T-helper 17 cell (primary cell): ENCODE measurements at regions not wholly inside any gene's neighbourhood (a gene's known extent, or its start where the extent isn't known, plus 50 kb on each side); places are given as distances from the start of the nearest gene placed in this dataset.

Experiments
- ATAC-seq: fragments of 150-1000 bp; cut with Tn5 transposase; 2 replicates; pipeline ENCODE4 v1.10.0; 2021; ENCODE audit warnings: mild to moderate bottlenecking, moderate library complexity
- DNase-seq, 3 donors: peaks; one replicate each; pipeline versions ENCODE4 v3.0.0 to v3.0.0-alpha.2; 2020 to 2021
- H3K9me3 ChIP-seq: one replicate; pipeline ENCODE4 v1.7.0; 2013; ENCODE audit warnings: low read length, mild to moderate bottlenecking; ENCODE audit not compliant: control insufficient read depth, poor library complexity, severe bottlenecking
- H3K27ac Mint-ChIP-seq: one replicate; pipeline ENCODE4 v1.8.0; 2022; ENCODE audit warnings: mild to moderate bottlenecking, moderate library complexity, mixed read lengths
- H3K27me3 Mint-ChIP-seq: one replicate; pipeline ENCODE4 v1.8.0; 2022; ENCODE audit warnings: mixed read lengths
- H3K36me3 Mint-ChIP-seq: one replicate; pipeline ENCODE4 v1.8.0; 2022; ENCODE audit warnings: low read depth, mixed read lengths
- H3K4me1 Mint-ChIP-seq: one replicate; pipeline ENCODE4 v1.8.0; 2022; ENCODE audit warnings: mild to moderate bottlenecking, mixed read lengths
- H3K4me3 Mint-ChIP-seq: one replicate; pipeline ENCODE4 v1.8.0; 2022; ENCODE audit warnings: mild to moderate bottlenecking, moderate library complexity, mixed read lengths

DNA sequence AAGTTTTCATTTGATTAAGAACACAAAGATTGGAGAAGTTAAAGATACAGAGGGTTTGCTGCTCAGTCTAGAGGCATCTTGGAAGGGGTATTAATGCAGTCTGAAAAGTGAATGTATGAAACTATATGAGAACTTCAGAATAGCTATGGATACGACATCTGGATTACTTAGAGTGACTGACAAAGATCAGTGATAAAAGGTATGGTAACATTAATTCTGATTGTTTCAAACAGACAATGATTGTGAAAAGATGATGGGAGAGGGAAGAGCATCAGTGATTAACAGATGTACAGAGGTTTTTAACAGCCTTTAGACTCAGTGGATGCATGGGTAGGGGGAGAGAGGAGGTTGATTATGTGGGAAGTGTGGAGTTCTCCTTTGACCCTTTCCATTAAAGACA, 919.4 kb upstream of the CNTN5 start:
- H3K4me1 Mint-ChIP-seq, result no peaks in the 10 kb centered on the region
- ATAC-seq, result no peak
- H3K9me3 ChIP-seq, result no peaks in the 10 kb centered on the region
- H3K27ac Mint-ChIP-seq, result no peak overlapping the region
- H3K36me3 Mint-ChIP-seq, result no peaks in the 10 kb centered on the region
- no peak for DNase-seq
- H3K27me3 Mint-ChIP-seq, result no peaks in the 10 kb centered on the region
- H3K4me3 Mint-ChIP-seq, result no peak overlapping the region

DNA sequence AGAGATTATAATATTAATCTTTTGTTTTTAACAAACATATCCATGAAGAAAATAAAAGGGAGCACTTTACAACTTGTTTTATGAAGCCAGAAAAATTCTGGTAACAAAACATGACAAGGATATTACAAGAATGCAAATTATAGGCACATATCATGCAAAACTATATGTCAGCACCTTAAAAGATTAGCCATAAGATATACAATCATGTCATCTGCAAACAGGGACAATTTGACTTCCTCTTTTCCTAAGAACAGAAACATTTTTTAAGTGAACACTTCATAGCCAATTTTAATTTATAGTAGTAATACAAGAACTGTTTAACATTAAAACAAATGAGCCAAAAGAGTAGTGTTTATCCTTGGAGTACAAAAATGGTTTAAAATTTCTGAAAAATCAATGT, 916.5 kb upstream of the CNTN5 start:
- no peaks in the 10 kb centered on the region for H3K27me3 Mint-ChIP-seq
- ATAC-seq, result no peak

DNA sequence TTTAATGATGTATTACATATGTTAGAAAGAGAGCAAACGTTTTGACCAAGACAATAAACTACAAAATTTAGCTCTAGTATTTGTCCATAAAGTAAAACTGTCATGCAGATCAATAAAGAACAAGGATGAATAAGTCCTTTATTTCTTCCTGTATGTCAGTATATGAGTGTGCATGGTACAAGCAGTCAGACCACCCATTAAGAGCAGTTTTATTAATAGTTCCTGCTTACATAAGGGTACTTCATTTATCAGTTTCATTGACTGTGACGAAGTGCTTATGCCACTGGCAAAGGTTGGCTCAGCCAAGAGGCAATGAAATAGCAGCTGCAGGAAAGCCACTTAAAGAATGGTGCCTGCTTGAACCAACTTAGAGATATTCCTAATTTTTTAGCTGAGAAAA, 913.0 kb upstream of the CNTN5 start:
- Mint-ChIP-seq H3K36me3 (no peaks in the 10 kb centered on the region), H3K27me3 (no peaks in the 10 kb centered on the region), H3K4me1 (no peaks in the 10 kb centered on the region), H3K27ac (no peak overlapping the region), H3K4me3 (no peak overlapping the region)
- no peaks in the 10 kb centered on the region for H3K9me3 ChIP-seq
- no peak for DNase-seq
- ATAC-seq, result no peak

More for the DNA sequence above, 916.5 kb upstream of the CNTN5 start:
- no peaks in the 10 kb centered on the region for H3K9me3 ChIP-seq
- DNase-seq, result no peak
- H3K4me3 Mint-ChIP-seq, result no peak overlapping the region
- no peak overlapping the region for H3K27ac Mint-ChIP-seq
- H3K36me3 Mint-ChIP-seq, result no peaks in the 10 kb centered on the region
- no peaks in the 10 kb centered on the region for H3K4me1 Mint-ChIP-seq

DNA sequence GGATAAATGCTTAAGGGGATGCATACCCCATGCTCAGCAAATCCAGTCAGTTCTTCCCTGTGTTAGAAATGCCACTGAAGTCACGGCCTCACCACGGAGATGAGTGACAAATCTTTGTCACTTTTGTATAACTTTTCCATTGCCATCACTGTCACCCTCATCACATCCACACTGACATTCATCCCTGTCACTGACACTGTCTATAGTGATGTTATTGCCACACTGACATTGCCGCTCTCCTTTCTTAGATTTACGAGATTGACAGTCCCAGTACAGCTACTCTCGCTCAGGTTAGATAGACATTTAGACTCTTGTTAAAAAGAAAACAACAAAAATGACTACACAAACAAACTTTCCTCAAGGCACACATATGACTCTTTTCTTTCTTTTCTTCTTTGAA, 910.7 kb upstream of the CNTN5 start:
- no peaks in the 10 kb centered on the region for H3K4me1 Mint-ChIP-seq
- no peaks in the 10 kb centered on the region for H3K36me3 Mint-ChIP-seq
- DNase-seq, result no peak
- ATAC-seq, result no peak
- no peaks in the 10 kb centered on the region for H3K27me3 Mint-ChIP-seq
- H3K27ac Mint-ChIP-seq, result no peak overlapping the region
- H3K9me3 ChIP-seq, result no peaks in the 10 kb centered on the region
- H3K4me3 Mint-ChIP-seq, result no peak overlapping the region

DNA sequence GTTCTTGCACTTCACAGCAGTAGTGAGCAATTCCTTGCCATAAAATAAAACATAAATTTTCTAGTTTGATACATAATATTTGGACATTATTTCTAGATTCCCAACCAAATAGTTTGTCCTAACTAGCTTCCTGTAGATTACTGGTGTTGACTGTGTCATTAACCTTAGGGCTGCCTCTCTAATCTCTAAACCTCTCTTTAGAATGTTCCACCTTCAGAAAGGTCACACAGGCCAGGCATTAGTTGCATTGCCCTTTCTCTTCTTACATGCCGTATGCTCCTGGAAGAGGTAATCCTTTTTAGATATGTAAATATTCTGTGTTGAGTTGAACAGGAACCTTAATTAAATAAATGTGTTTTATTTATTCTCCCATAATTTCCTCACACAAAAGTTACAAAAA, 904.9 kb upstream of the CNTN5 start:
- H3K27me3 Mint-ChIP-seq, result no peaks in the 10 kb centered on the region
- no peak overlapping the region for H3K4me3 Mint-ChIP-seq
- ATAC-seq, result no peak
- no peaks in the 10 kb centered on the region for H3K9me3 ChIP-seq
- no peaks in the 10 kb centered on the region for H3K4me1 Mint-ChIP-seq
- H3K36me3 Mint-ChIP-seq, result no peaks in the 10 kb centered on the region
- no peak overlapping the region for H3K27ac Mint-ChIP-seq
- no peak for DNase-seq

DNA sequence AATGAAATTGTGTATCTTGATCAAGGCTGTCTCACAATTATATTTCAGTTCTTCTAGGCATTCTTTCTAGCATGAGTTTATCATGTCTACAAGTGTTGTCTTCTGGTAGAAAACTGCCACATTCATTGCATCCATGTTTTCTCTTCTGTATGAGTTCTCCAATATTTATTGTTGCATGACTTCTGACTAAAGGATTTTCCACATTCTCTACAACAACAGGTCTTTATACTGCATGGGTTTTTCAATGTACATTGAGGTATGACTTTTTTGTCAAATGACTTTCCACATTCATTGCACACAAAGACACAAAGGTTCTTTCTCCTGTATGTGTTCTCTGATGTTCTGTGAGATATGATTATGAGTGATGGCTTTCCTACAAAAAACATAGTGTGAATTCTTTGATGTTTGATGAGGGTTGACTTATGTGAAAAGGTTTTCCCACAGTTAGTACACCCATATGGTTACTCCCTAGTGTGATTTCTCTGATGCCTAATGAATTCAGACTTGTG, 890.6 kb upstream of the CNTN5 start:
- no peak overlapping the region for H3K4me3 Mint-ChIP-seq
- H3K9me3 ChIP-seq, result peaks cover 3% of the 10 kb centered on the region
- ATAC-seq, result no peak
- DNase-seq, result no peak
- H3K27me3 Mint-ChIP-seq, result no peaks in the 10 kb centered on the region
- no peaks in the 10 kb centered on the region for H3K36me3 Mint-ChIP-seq
- no peaks in the 10 kb centered on the region for H3K4me1 Mint-ChIP-seq
- no peak overlapping the region for H3K27ac Mint-ChIP-seq

DNA sequence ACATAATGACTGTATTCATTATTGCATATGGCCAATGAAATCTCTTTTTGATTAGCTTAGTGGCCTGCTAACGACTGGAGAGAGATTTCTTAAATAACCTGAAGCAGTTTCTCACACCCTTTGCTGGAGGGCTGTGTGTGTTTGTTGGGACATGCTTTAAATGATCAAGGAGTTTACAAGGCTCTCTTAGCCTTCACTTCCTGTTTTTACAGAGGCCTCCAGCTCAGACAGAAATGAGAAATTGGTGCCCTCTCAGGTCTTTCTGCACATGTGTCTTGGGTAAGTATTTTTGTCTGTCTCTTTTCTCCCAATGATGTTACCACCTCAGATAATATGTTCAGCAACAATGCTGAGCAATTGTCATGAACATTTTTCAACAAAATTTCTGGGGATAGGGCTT, 884.4 kb upstream of the CNTN5 start:
- H3K9me3 ChIP-seq, result no peaks in the 10 kb centered on the region
- Mint-ChIP-seq H3K36me3 (no peaks in the 10 kb centered on the region), H3K27ac (no peak overlapping the region), H3K27me3 (no peaks in the 10 kb centered on the region), H3K4me3 (no peak overlapping the region), H3K4me1 (no peaks in the 10 kb centered on the region)
- DNase-seq (no peak), ATAC-seq (no peak)

DNA sequence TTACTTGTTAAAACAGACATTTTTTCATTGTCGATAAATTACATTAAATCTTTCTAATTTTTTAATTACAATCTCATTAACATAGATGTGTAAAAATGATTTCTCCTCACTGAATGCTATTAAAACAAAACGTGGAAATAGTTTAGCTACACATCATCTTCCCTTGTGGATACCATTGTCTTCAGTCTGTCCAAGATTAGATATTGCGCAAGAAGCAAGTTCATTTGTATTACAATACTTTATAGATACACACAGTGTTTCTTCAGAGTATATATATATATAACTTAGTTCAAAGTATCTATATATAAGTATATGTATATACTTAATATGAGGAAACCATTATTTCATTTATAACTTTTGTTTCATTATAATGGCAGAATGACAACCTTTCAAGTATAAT, 883.3 kb upstream of the CNTN5 start:
- ATAC-seq, result no peak
- Mint-ChIP-seq H3K27me3 (no peaks in the 10 kb centered on the region), H3K4me1 (no peaks in the 10 kb centered on the region), H3K36me3 (no peaks in the 10 kb centered on the region), H3K4me3 (no peak overlapping the region), H3K27ac (no peak overlapping the region)
- no peak for DNase-seq
- H3K9me3 ChIP-seq, result no peaks in the 10 kb centered on the region

DNA sequence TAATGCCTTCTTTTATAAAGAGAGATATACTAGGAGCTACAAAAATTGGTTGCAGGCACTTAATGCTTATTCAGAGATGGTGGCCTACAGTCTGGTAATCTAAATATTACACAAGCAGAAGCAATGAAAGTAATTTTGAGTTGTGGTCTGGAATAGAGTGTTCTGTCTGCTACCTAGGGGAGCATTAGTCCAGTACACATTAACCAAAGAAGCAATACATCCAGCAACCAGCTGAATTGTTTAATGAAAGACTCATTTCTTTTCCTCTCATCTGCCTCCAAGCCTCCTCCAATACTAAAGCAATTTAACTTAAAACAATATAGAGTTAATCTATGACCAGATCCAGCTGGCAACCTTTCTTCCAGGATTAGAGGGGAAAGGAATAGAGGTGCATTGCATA, 877.1 kb upstream of the CNTN5 start:
- no peak overlapping the region for H3K27ac Mint-ChIP-seq
- no peaks in the 10 kb centered on the region for H3K9me3 ChIP-seq
- ATAC-seq (no peak), DNase-seq (no peak)
- no peaks in the 10 kb centered on the region for H3K36me3 Mint-ChIP-seq
- no peak overlapping the region for H3K4me3 Mint-ChIP-seq
- no peaks in the 10 kb centered on the region for H3K27me3 Mint-ChIP-seq
- H3K4me1 Mint-ChIP-seq, result no peaks in the 10 kb centered on the region

DNA sequence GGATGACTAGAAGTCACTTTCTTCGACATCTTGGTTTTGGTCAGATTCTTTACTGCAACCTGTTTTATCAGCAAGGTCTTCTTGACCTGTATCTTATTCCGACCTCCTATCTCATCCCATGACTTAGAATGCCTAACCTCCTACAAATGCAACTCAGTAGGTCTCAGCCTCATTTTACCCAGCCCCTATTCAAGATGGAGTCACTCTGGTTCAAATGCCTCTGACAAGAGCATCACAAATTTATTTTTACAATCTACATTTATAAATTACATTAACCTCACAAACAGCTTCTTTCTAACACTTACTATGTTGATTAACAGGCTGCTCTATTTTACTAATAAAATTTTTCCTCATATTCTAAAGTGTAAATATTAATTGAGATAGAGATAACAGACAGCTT, 867.0 kb upstream of the CNTN5 start:
- Mint-ChIP-seq H3K36me3 (no peaks in the 10 kb centered on the region), H3K4me3 (no peak overlapping the region), H3K27me3 (no peaks in the 10 kb centered on the region), H3K27ac (no peak overlapping the region), H3K4me1 (no peaks in the 10 kb centered on the region)
- DNase-seq (no peak), ATAC-seq (no peak)
- no peaks in the 10 kb centered on the region for H3K9me3 ChIP-seq

DNA sequence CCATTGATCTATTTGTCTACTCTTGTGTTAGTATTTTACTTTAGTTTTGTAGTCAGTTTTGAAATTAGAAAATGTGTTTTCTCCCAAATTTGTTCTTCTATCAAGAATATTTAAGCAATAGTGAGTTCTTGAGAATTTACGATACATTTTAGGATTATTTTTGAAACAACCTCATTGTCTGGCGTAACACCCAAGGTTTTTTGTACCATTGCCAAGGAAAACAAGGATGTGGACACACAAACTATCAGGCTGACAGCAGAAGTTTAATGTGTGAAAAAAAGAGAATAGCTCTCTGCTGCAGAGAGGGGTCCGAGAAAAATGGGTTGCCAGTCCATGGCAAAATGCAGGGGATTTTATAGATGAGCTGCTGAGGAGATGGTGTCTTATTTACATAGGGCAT, 865.1 kb upstream of the CNTN5 start:
- no peaks in the 10 kb centered on the region for H3K9me3 ChIP-seq
- no peak for DNase-seq
- H3K27ac Mint-ChIP-seq, result no peak overlapping the region
- ATAC-seq, result no peak
- no peaks in the 10 kb centered on the region for H3K4me1 Mint-ChIP-seq
- H3K36me3 Mint-ChIP-seq, result no peaks in the 10 kb centered on the region
- no peak overlapping the region for H3K4me3 Mint-ChIP-seq
- H3K27me3 Mint-ChIP-seq, result no peaks in the 10 kb centered on the region

DNA sequence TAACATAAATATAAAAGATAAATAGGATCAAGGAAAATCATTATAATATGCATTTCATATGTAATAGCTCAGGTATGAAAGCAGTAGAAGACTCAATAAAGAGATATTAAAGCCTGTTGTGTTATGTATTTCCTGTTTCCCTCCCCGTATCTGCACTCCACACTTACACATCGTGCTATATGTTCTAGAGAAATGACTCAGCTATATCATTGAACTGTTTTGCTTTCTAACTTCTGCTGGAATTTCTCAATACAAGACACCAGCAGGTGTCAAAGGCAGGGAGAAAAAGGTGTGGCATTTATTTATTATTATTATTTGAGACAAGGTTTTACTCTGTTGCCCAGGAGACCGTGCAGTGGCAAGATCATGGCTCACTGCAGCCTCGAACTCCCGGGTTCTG, 842.8 kb upstream of the CNTN5 start:
- no peaks in the 10 kb centered on the region for H3K27me3 Mint-ChIP-seq
- DNase-seq, result no peak
- H3K4me1 Mint-ChIP-seq, result no peaks in the 10 kb centered on the region
- no peaks in the 10 kb centered on the region for H3K9me3 ChIP-seq
- no peak overlapping the region for H3K27ac Mint-ChIP-seq
- no peak for ATAC-seq
- H3K36me3 Mint-ChIP-seq, result no peaks in the 10 kb centered on the region
- no peak overlapping the region for H3K4me3 Mint-ChIP-seq

DNA sequence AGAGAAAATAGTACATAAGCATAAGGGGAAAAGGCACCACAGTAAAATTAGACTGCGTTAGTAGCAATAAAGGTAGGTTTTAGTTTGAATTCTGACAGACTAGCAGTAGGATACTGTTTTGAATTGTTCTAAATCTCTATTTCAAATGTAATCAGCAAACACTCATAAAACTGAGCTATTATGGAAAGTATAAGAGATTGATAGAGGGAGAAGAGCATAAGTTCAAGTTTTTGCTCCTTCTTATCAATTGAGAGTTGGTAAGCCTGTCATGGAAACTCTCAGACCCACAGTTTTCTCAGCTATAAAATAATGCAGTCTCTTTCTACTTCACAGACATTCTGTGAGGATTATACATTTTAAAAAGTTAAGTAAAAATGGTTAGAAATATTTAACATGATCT, 840.2 kb upstream of the CNTN5 start:
- Mint-ChIP-seq H3K27me3 (no peaks in the 10 kb centered on the region), H3K36me3 (no peaks in the 10 kb centered on the region), H3K4me3 (no peak overlapping the region), H3K4me1 (no peaks in the 10 kb centered on the region), H3K27ac (no peak overlapping the region)
- no peak for ATAC-seq
- H3K9me3 ChIP-seq, result no peaks in the 10 kb centered on the region
- no peak for DNase-seq

DNA sequence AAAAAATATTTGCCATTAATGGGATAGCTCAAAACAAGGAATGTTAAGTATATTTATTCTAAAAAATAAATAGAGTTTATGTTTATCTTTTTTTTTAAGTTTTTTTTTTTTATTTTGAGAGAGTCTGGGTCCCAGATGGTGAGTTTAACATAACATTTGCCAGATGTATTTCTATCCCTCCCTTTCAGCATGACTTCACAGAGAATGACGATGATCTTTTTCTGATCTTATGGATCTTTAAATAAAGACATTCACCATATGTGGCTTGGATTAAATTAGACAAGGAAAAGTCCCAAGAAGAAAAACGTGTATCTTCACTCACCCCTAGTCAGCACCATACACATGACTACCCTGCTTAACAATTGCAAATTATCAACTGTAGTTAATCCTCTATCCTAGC, 839.8 kb upstream of the CNTN5 start:
- Mint-ChIP-seq H3K4me1 (no peaks in the 10 kb centered on the region), H3K4me3 (no peak overlapping the region)
- ATAC-seq, result no peak

DNA sequence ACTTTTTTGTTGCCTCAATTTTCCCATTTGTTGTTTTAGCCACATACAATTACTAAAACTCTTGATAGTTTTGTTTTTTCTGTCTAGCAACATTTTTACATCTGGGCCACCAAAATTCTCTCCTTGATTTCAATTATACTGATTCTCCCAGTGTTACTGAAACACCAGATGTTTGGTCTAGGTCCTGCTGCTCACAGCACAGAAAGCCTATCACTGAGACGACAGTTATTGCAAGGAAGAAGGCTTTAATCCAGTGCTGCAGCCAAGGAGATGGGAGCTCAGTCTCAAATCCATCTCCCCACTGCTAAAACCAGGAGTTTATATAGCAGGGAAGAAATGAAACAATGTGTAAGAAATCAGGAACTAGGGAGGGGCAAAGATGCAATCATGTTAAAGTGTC, 837.7 kb upstream of the CNTN5 start:
- Mint-ChIP-seq H3K36me3 (no peaks in the 10 kb centered on the region), H3K4me1 (no peaks in the 10 kb centered on the region), H3K4me3 (no peak overlapping the region), H3K27ac (no peak overlapping the region), H3K27me3 (no peaks in the 10 kb centered on the region)
- no peaks in the 10 kb centered on the region for H3K9me3 ChIP-seq
- DNase-seq, result no peak
- ATAC-seq, result no peak

More for the DNA sequence above, 839.8 kb upstream of the CNTN5 start:
- H3K9me3 ChIP-seq, result no peaks in the 10 kb centered on the region
- no peaks in the 10 kb centered on the region for H3K36me3 Mint-ChIP-seq
- H3K27ac Mint-ChIP-seq, result no peak overlapping the region
- DNase-seq, result no peak
- no peaks in the 10 kb centered on the region for H3K27me3 Mint-ChIP-seq
